WTC11 (cell line): ENCODE measurements at regions not wholly inside any gene's neighbourhood (a gene's known extent, or its start where the extent isn't known, plus 50 kb on each side); places are given as distances from the start of the nearest gene placed in this dataset.

Experiments
- ATAC-seq: fragments of 200-7000 bp; cut with Tn5 transposase; 2 replicates; pipeline ENCODE4 v1.10.0; 2021; ENCODE audit warnings: mild to moderate bottlenecking, moderate library complexity
- CTCF ChIA-PET: fragments of 300-600 bp; sonication (Branson Sonifier 250); formaldehyde crosslinking; loops from one replicate; lab custom pipeline; 2021; ENCODE audit warnings: antibody characterized with exemption; lab: Charles Lee
- POLR2A ChIA-PET: fragments of 350-600 bp; sonication (Branson Sonifier 250); formaldehyde crosslinking; loops from one replicate; lab custom pipeline; 2021; ENCODE audit warnings: antibody characterized with exemption; lab: Charles Lee
- DNase-seq: peaks from one replicate; pipeline ENCODE4 v3.0.0; 2021; ENCODE audit warnings: low spot score
- H3K27ac Mint-ChIP-seq: 2 replicates; pipeline ENCODE4 v1.8.0; 2021; ENCODE audit warnings: mixed read lengths
- H3K27me3 Mint-ChIP-seq: 2 replicates; pipeline ENCODE4 v1.8.0; 2021; ENCODE audit warnings: low read depth, mild to moderate bottlenecking, moderate library complexity, mixed read lengths
- H3K36me3 Mint-ChIP-seq: 2 replicates; pipeline ENCODE4 v1.8.0; 2021; ENCODE audit warnings: mixed read lengths
- H3K4me1 Mint-ChIP-seq: 2 replicates; pipeline ENCODE4 v1.8.0; 2022; ENCODE audit warnings: mixed read lengths
- H3K4me3 Mint-ChIP-seq: 2 replicates; pipeline ENCODE4 v1.8.0; 2021; ENCODE audit warnings: mild to moderate bottlenecking, moderate library complexity, mixed read lengths
- H3K9me3 Mint-ChIP-seq: 2 replicates; pipeline ENCODE4 v1.8.0; 2021; ENCODE audit warnings: mixed read lengths
- ETV6 ChIP-seq: sonication (generic); formaldehyde crosslinking; IDR thresholded peaks from 2 replicates; pipeline ENCODE4 v1.8.1; 2022; ENCODE audit warnings: mild to moderate bottlenecking, missing genetic modification reagents
- GTF2I ChIP-seq: fragments of 250-450 bp; sonication (Bioruptor Pico); conservative IDR thresholded peaks from 2 replicates; pipeline ENCODE4 v1.4.0; 2021; ENCODE audit warnings: mild to moderate bottlenecking
- HMGA2 ChIP-seq: fragments of 250-450 bp; sonication (Bioruptor Pico); IDR thresholded peaks from 2 replicates; pipeline ENCODE4 v1.4.0; 2021; ENCODE audit warnings: mild to moderate bottlenecking, moderate library complexity
- IRF2 ChIP-seq: sonication (generic); formaldehyde crosslinking; IDR thresholded peaks from 2 replicates; pipeline ENCODE4 v1.8.0; 2022; ENCODE audit warnings: low read depth, missing genetic modification reagents, borderline replicate concordance
- MXD4 ChIP-seq: fragments of 250-450 bp; sonication (Bioruptor Pico); IDR thresholded peaks from 2 replicates; pipeline ENCODE4 v1.8.0; 2021; ENCODE audit warnings: mild to moderate bottlenecking, moderate library complexity, borderline replicate concordance
- NR3C1 ChIP-seq: sonication (generic); formaldehyde crosslinking; conservative IDR thresholded peaks from 2 replicates; pipeline ENCODE4 v1.8.1; 2023; ENCODE audit warnings: low read depth, mild to moderate bottlenecking, missing genetic modification reagents
- OVOL2 ChIP-seq: fragments of 250-450 bp; sonication (Bioruptor Pico); IDR thresholded peaks from 2 replicates; pipeline ENCODE4 v1.9.0; 2021; ENCODE audit warnings: mild to moderate bottlenecking, borderline replicate concordance
- SP1 ChIP-seq: sonication (generic); formaldehyde crosslinking; conservative IDR thresholded peaks from 2 replicates; pipeline ENCODE4 v1.8.1; 2022; ENCODE audit warnings: missing genetic modification reagents
- TP53 ChIP-seq: sonication (generic); formaldehyde crosslinking; IDR thresholded peaks from 2 replicates; pipeline ENCODE4 v1.8.1; 2023; ENCODE audit warnings: mild to moderate bottlenecking, missing genetic modification reagents
- ZNF219 ChIP-seq: sonication (generic); formaldehyde crosslinking; IDR thresholded peaks from 2 replicates; pipeline ENCODE4 v1.8.0; 2023; ENCODE audit warnings: missing genetic modification reagents, mild to moderate bottlenecking, borderline replicate concordance
- ZNF232 ChIP-seq: sonication (generic); formaldehyde crosslinking; IDR thresholded peaks from 2 replicates; pipeline ENCODE4 v1.8.0; 2022; ENCODE audit warnings: mild to moderate bottlenecking, missing genetic modification reagents
- ZNF317 ChIP-seq: sonication (generic); formaldehyde crosslinking; IDR thresholded peaks from 2 replicates; pipeline ENCODE4 v1.8.1; 2023; ENCODE audit warnings: low read depth, mild to moderate bottlenecking, moderate library complexity, missing genetic modification reagents, borderline replicate concordance
- ZNF396 ChIP-seq: fragments of 250-450 bp; sonication (Bioruptor Pico); IDR thresholded peaks from 2 replicates; pipeline ENCODE4 v1.8.0; 2021; ENCODE audit warnings: mild to moderate bottlenecking, moderate library complexity, borderline replicate concordance
- ZNF423 ChIP-seq: fragments of 250-450 bp; sonication (Bioruptor Pico); IDR thresholded peaks from 2 replicates; pipeline ENCODE4 v2.1.2; 2022; ENCODE audit warnings: mild to moderate bottlenecking, moderate library complexity
- TF ChIP-seq, protein P1 (sequence below): sonication (generic); formaldehyde crosslinking; IDR thresholded peaks from 2 replicates; pipeline ENCODE4 v1.8.0; 2022; ENCODE audit warnings: mild to moderate bottlenecking, missing genetic modification reagents
- TF ChIP-seq, protein P2 (sequence below): sonication (generic); formaldehyde crosslinking; IDR thresholded peaks from 2 replicates; pipeline ENCODE4 v1.8.0; 2022; ENCODE audit warnings: mild to moderate bottlenecking, missing genetic modification reagents
- TF ChIP-seq, protein P3 (sequence below): sonication (generic); formaldehyde crosslinking; IDR thresholded peaks from 2 replicates; pipeline ENCODE4 v1.8.0; 2022; ENCODE audit warnings: missing genetic modification reagents
- TF ChIP-seq, protein P4 (sequence below): fragments of 250-450 bp; sonication (Bioruptor Pico); IDR thresholded peaks from 2 replicates; pipeline ENCODE4 v1.9.0; 2021; ENCODE audit warnings: mild to moderate bottlenecking
- TF ChIP-seq, protein P5 (sequence below): fragments of 250-450 bp; sonication (Bioruptor Pico); IDR thresholded peaks from 2 replicates; pipeline ENCODE4 v1.9.0; 2021; ENCODE audit warnings: mild to moderate bottlenecking, borderline replicate concordance
- TF ChIP-seq, protein P6 (sequence below): sonication (generic); formaldehyde crosslinking; IDR thresholded peaks from 2 replicates; pipeline ENCODE4 v1.8.0; 2023; ENCODE audit warnings: missing genetic modification reagents
- TF ChIP-seq, protein P7 (sequence below): sonication (generic); formaldehyde crosslinking; IDR thresholded peaks from 2 replicates; pipeline ENCODE4 v1.8.0; 2022; ENCODE audit warnings: mild to moderate bottlenecking, missing genetic modification reagents
- TF ChIP-seq, protein P8 (sequence below): sonication (generic); formaldehyde crosslinking; IDR thresholded peaks from 2 replicates; pipeline ENCODE4 v1.8.1; 2022; ENCODE audit warnings: low read depth, mild to moderate bottlenecking, moderate library complexity, missing genetic modification reagents, borderline replicate concordance
- TF ChIP-seq, protein P9 (sequence below): sonication (generic); formaldehyde crosslinking; IDR thresholded peaks from 2 replicates; pipeline ENCODE4 v1.8.1; 2023; ENCODE audit warnings: mild to moderate bottlenecking, missing genetic modification reagents, moderate library complexity

DNA sequence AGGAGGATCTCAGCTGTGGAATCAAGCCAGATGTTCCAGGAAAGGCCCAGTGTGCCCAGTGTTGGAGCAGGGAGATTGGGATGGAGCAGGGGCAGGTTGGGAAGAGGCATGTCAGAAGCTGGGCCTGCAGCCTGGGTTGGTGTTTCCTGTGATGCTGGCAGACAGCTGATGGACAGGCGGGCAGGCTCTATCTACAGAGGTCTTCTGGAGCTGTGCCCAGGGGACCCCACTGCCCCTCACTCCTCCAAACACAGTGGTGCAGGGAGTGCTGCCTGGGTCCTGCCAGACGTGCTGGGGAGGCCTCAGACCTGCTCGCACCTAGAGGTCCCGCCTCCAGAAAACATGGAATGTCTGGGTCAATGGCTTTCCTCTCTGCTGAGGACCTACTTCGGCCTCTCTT lies 182.9 kb upstream of the TCERG1L start:
- ATAC-seq (no peak), DNase-seq (no peak)
- H3K27ac Mint-ChIP-seq, result no peak overlapping the region
- no peak overlapping the region for H3K4me3 Mint-ChIP-seq
- H3K9me3 Mint-ChIP-seq, result peaks cover 76% of the 10 kb centered on the region
- no peaks in the 10 kb centered on the region for H3K4me1 Mint-ChIP-seq
- peaks cover 15% of the 10 kb centered on the region for H3K27me3 Mint-ChIP-seq
- ChIA-PET POLR2A (no interaction called here), CTCF (no interaction called here)
- TF ChIP-seq HMGA2 (CRISPR knock-in tag) (no peak), GTF2I (no peak), ZNF317 (CRISPR knock-in tag) (no peak), MXD4 (no peak), ZNF423 (CRISPR knock-in tag) (no peak), NR3C1 (CRISPR knock-in tag) (no peak), ETV6 (CRISPR knock-in tag) (no peak), ZNF396 (CRISPR knock-in tag) (no peak), OVOL2 (CRISPR knock-in tag) (no peak)
- TF ChIP-seq, protein P1, sequence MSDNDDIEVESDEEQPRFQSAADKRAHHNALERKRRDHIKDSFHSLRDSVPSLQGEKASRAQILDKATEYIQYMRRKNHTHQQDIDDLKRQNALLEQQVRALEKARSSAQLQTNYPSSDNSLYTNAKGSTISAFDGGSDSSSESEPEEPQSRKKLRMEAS, result no peak
- TF ChIP-seq, protein P2, sequence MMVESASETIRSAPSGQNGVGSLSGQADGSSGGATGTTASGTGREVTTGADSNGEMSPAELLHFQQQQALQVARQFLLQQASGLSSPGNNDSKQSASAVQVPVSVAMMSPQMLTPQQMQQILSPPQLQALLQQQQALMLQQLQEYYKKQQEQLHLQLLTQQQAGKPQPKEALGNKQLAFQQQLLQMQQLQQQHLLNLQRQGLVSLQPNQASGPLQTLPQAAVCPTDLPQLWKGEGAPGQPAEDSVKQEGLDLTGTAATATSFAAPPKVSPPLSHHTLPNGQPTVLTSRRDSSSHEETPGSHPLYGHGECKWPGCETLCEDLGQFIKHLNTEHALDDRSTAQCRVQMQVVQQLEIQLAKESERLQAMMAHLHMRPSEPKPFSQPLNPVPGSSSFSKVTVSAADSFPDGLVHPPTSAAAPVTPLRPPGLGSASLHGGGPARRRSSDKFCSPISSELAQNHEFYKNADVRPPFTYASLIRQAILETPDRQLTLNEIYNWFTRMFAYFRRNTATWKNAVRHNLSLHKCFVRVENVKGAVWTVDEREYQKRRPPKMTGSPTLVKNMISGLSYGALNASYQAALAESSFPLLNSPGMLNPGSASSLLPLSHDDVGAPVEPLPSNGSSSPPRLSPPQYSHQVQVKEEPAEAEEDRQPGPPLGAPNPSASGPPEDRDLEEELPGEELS (CRISPR knock-in tag), result no peak
- TF ChIP-seq, protein P3, sequence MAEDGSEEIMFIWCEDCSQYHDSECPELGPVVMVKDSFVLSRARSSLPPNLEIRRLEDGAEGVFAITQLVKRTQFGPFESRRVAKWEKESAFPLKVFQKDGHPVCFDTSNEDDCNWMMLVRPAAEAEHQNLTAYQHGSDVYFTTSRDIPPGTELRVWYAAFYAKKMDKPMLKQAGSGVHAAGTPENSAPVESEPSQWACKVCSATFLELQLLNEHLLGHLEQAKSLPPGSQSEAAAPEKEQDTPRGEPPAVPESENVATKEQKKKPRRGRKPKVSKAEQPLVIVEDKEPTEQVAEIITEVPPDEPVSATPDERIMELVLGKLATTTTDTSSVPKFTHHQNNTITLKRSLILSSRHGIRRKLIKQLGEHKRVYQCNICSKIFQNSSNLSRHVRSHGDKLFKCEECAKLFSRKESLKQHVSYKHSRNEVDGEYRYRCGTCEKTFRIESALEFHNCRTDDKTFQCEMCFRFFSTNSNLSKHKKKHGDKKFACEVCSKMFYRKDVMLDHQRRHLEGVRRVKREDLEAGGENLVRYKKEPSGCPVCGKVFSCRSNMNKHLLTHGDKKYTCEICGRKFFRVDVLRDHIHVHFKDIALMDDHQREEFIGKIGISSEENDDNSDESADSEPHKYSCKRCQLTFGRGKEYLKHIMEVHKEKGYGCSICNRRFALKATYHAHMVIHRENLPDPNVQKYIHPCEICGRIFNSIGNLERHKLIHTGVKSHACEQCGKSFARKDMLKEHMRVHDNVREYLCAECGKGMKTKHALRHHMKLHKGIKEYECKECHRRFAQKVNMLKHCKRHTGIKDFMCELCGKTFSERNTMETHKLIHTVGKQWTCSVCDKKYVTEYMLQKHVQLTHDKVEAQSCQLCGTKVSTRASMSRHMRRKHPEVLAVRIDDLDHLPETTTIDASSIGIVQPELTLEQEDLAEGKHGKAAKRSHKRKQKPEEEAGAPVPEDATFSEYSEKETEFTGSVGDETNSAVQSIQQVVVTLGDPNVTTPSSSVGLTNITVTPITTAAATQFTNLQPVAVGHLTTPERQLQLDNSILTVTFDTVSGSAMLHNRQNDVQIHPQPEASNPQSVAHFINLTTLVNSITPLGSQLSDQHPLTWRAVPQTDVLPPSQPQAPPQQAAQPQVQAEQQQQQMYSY (CRISPR knock-in tag), result no peak
- TF ChIP-seq, protein P4, sequence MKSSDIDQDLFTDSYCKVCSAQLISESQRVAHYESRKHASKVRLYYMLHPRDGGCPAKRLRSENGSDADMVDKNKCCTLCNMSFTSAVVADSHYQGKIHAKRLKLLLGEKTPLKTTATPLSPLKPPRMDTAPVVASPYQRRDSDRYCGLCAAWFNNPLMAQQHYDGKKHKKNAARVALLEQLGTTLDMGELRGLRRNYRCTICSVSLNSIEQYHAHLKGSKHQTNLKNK, result no peak
- H3K36me3 Mint-ChIP-seq, result peaks cover 76% of the 10 kb centered on the region

DNA sequence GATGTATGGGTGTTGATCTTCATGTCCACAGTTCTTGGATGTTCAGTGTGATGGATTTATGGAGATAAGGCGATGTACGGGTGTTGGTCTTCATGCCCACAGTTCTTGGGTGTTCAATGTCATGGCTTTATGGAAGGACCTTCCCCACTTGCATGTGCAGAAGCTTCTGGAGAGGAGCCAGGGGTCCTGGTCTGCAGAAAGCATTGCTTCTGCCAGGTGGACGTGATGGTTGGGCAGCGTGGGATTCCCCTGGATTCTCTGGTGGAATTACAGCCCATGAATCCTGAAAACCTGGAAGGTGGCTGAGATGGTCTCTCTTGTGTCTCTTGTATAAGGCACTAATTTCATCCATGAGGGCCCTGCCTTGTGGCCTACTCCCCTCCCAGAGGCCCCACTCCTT lies 183.7 kb upstream of the TCERG1L start:
- DNase-seq, result no peak
- CTCF ChIA-PET, result no interaction called here
- H3K36me3 Mint-ChIP-seq, result peaks cover 73% of the 10 kb centered on the region
- peaks cover 9% of the 10 kb centered on the region for H3K27me3 Mint-ChIP-seq
- H3K9me3 Mint-ChIP-seq, result peaks cover 73% of the 10 kb centered on the region
- POLR2A ChIA-PET, result no interaction called here
- H3K4me3 Mint-ChIP-seq, result no peak overlapping the region
- ATAC-seq, result no peak
- no peak overlapping the region for H3K27ac Mint-ChIP-seq
- H3K4me1 Mint-ChIP-seq, result no peaks in the 10 kb centered on the region
- TF ChIP-seq ZNF219 (CRISPR knock-in tag) (no peak), IRF2 (CRISPR knock-in tag) (no peak), SP1 (CRISPR knock-in tag) (no peak), ZNF232 (CRISPR knock-in tag) (no peak), TP53 (CRISPR knock-in tag) (no peak)
- TF ChIP-seq, protein P5, sequence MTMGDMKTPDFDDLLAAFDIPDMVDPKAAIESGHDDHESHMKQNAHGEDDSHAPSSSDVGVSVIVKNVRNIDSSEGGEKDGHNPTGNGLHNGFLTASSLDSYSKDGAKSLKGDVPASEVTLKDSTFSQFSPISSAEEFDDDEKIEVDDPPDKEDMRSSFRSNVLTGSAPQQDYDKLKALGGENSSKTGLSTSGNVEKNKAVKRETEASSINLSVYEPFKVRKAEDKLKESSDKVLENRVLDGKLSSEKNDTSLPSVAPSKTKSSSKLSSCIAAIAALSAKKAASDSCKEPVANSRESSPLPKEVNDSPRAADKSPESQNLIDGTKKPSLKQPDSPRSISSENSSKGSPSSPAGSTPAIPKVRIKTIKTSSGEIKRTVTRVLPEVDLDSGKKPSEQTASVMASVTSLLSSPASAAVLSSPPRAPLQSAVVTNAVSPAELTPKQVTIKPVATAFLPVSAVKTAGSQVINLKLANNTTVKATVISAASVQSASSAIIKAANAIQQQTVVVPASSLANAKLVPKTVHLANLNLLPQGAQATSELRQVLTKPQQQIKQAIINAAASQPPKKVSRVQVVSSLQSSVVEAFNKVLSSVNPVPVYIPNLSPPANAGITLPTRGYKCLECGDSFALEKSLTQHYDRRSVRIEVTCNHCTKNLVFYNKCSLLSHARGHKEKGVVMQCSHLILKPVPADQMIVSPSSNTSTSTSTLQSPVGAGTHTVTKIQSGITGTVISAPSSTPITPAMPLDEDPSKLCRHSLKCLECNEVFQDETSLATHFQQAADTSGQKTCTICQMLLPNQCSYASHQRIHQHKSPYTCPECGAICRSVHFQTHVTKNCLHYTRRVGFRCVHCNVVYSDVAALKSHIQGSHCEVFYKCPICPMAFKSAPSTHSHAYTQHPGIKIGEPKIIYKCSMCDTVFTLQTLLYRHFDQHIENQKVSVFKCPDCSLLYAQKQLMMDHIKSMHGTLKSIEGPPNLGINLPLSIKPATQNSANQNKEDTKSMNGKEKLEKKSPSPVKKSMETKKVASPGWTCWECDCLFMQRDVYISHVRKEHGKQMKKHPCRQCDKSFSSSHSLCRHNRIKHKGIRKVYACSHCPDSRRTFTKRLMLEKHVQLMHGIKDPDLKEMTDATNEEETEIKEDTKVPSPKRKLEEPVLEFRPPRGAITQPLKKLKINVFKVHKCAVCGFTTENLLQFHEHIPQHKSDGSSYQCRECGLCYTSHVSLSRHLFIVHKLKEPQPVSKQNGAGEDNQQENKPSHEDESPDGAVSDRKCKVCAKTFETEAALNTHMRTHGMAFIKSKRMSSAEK (CRISPR knock-in tag), result no peak
- TF ChIP-seq, protein P6, sequence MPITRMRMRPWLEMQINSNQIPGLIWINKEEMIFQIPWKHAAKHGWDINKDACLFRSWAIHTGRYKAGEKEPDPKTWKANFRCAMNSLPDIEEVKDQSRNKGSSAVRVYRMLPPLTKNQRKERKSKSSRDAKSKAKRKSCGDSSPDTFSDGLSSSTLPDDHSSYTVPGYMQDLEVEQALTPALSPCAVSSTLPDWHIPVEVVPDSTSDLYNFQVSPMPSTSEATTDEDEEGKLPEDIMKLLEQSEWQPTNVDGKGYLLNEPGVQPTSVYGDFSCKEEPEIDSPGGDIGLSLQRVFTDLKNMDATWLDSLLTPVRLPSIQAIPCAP, result no peak
- TF ChIP-seq, protein P7, sequence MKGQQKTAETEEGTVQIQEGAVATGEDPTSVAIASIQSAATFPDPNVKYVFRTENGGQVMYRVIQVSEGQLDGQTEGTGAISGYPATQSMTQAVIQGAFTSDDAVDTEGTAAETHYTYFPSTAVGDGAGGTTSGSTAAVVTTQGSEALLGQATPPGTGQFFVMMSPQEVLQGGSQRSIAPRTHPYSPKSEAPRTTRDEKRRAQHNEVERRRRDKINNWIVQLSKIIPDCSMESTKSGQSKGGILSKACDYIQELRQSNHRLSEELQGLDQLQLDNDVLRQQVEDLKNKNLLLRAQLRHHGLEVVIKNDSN, result no peak
- TF ChIP-seq, protein P8, sequence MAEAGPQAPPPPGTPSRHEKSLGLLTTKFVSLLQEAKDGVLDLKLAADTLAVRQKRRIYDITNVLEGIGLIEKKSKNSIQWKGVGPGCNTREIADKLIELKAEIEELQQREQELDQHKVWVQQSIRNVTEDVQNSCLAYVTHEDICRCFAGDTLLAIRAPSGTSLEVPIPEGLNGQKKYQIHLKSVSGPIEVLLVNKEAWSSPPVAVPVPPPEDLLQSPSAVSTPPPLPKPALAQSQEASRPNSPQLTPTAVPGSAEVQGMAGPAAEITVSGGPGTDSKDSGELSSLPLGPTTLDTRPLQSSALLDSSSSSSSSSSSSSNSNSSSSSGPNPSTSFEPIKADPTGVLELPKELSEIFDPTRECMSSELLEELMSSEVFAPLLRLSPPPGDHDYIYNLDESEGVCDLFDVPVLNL (CRISPR knock-in tag), result no peak
- TF ChIP-seq, protein P9, sequence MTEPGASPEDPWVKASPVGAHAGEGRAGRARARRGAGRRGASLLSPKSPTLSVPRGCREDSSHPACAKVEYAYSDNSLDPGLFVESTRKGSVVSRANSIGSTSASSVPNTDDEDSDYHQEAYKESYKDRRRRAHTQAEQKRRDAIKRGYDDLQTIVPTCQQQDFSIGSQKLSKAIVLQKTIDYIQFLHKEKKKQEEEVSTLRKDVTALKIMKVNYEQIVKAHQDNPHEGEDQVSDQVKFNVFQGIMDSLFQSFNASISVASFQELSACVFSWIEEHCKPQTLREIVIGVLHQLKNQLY (CRISPR knock-in tag), result no peak
